ENCODE measurements at regions not wholly inside any gene's neighbourhood (a gene's known extent, or its start where the extent isn't known, plus 50 kb on each side); places are given as distances from the start of the nearest gene placed in this dataset.

- ATAC-seq (no peak), DNase-seq (ENCODE audit: low spot score) (no peak)
- 0 out of 2 replicates have a peak, but pooled peaks cover 3% of the 10 kb centered on the region for H3K9me3 Mint-ChIP-seq
- ChIA-PET POLR2A (no interaction called here), CTCF (no interaction called here)
- H3K4me1 Mint-ChIP-seq = no peaks in the 10 kb centered on the region
- TF ChIP-seq EMX1 (CRISPR knock-in tag; IDR thresholded peaks at IDR 0.05) = no peak
- no peak for TF ChIP-seq IRF2 (CRISPR knock-in tag; IDR thresholded peaks at IDR 0.05; ENCODE audit: borderline replicate concordance, low read depth)
- TF ChIP-seq, protein P1, sequence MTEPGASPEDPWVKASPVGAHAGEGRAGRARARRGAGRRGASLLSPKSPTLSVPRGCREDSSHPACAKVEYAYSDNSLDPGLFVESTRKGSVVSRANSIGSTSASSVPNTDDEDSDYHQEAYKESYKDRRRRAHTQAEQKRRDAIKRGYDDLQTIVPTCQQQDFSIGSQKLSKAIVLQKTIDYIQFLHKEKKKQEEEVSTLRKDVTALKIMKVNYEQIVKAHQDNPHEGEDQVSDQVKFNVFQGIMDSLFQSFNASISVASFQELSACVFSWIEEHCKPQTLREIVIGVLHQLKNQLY (CRISPR knock-in tag; IDR thresholded peaks at IDR 0.05) = no peak
- no peak for TF ChIP-seq MYBL2 (CRISPR knock-in tag; IDR thresholded peaks at IDR 0.05)
- no peak for TF ChIP-seq RELA (CRISPR knock-in tag; IDR thresholded peaks at IDR 0.05; ENCODE audit: borderline replicate concordance)
- TF ChIP-seq ZNF138 (CRISPR knock-in tag; conservative IDR thresholded peaks at IDR 0.05) = no peak
- TF ChIP-seq TCF7 (CRISPR knock-in tag; IDR thresholded peaks at IDR 0.05; ENCODE audit: low read depth) = no peak
- TF ChIP-seq ZNF423 (CRISPR knock-in tag; IDR thresholded peaks at IDR 0.05) = no peak
- TF ChIP-seq NR1H2 (CRISPR knock-in tag; IDR thresholded peaks at IDR 0.05) = no peak
- TF ChIP-seq ZNF121 (CRISPR knock-in tag; IDR thresholded peaks at IDR 0.05) = no peak
- TF ChIP-seq ELF4 (CRISPR knock-in tag; IDR thresholded peaks at IDR 0.05; ENCODE audit: low read depth) = no peak
- TF ChIP-seq ZNF416 (CRISPR knock-in tag; IDR thresholded peaks at IDR 0.05) = no peak
- TF ChIP-seq CBFB (CRISPR knock-in tag; IDR thresholded peaks at IDR 0.05; ENCODE audit: low read depth) = no peak
- no peak for TF ChIP-seq CREM (CRISPR knock-in tag; IDR thresholded peaks at IDR 0.05)
- TF ChIP-seq CREB1 (CRISPR knock-in tag; IDR thresholded peaks at IDR 0.05) = no peak
- TF ChIP-seq ZNF396 (CRISPR knock-in tag; IDR thresholded peaks at IDR 0.05; ENCODE audit: borderline replicate concordance) = no peak
- no peak for TF ChIP-seq TEAD1 (CRISPR knock-in tag; IDR thresholded peaks at IDR 0.05)
- TF ChIP-seq, protein P2, sequence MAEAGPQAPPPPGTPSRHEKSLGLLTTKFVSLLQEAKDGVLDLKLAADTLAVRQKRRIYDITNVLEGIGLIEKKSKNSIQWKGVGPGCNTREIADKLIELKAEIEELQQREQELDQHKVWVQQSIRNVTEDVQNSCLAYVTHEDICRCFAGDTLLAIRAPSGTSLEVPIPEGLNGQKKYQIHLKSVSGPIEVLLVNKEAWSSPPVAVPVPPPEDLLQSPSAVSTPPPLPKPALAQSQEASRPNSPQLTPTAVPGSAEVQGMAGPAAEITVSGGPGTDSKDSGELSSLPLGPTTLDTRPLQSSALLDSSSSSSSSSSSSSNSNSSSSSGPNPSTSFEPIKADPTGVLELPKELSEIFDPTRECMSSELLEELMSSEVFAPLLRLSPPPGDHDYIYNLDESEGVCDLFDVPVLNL (CRISPR knock-in tag; IDR thresholded peaks at IDR 0.05; ENCODE audit: borderline replicate concordance, low read depth) = no peak
- TF ChIP-seq RORB (CRISPR knock-in tag; IDR thresholded peaks at IDR 0.05) = no peak
- TF ChIP-seq GRHL2 (CRISPR knock-in tag; IDR thresholded peaks at IDR 0.05; ENCODE audit: insufficient replicate concordance, severe bottlenecking) = no peak
- no peaks in the 10 kb centered on the region for H3K36me3 Mint-ChIP-seq
- no peak overlapping the region for H3K27ac Mint-ChIP-seq
- no peaks in the 10 kb centered on the region for H3K27me3 Mint-ChIP-seq (ENCODE audit: low read depth)
- no peak overlapping the region for H3K4me3 Mint-ChIP-seq
Observed at GRCh38 chr16:79786389-79786788, 185.9 kb upstream of the MAF start.

DNA sequence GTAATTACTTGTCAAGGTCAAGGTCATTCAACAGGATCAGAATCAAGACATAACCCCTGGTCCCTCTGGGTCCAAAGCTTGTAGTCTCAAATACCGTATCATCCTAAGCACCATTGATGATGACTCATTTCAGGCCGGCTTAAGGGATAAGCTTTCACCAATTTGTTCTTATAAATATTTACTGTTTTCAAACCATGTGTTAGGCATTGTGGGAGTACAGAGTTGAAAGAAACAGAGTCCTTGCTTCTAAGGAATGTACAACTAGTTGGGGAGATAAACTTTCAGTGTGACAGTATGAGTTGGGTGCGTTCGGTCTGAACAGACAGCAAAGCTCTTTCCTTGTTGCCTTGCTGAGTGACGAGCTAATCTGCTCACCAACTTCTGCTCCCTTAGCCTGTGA, 183.5 kb upstream of the MAF start:
- ChIA-PET CTCF (no interaction called here), POLR2A (no interaction called here)
- no peaks in the 10 kb centered on the region for H3K27me3 Mint-ChIP-seq (ENCODE audit: low read depth)
- TF ChIP-seq FOXP1 (CRISPR knock-in tag; IDR thresholded peaks at IDR 0.05; ENCODE audit: borderline replicate concordance) = no peak
- TF ChIP-seq SMAD3 (CRISPR knock-in tag; IDR thresholded peaks at IDR 0.05; ENCODE audit: borderline replicate concordance) = no peak
- no peak for TF ChIP-seq CDX4 (CRISPR knock-in tag; IDR thresholded peaks at IDR 0.05; ENCODE audit: borderline replicate concordance)
- no peak for TF ChIP-seq USF2 (CRISPR knock-in tag; IDR thresholded peaks at IDR 0.05)
- no peak for ATAC-seq
- H3K4me1 Mint-ChIP-seq = peaks cover 5% of the 10 kb centered on the region; the same call in 1 of the 2 replicates
- 0 out of 2 replicates have a peak, but pooled peaks cover 3% of the 10 kb centered on the region for H3K9me3 Mint-ChIP-seq
- H3K4me3 Mint-ChIP-seq = no peak overlapping the region
- no peak overlapping the region for H3K27ac Mint-ChIP-seq
- no peaks in the 10 kb centered on the region for H3K36me3 Mint-ChIP-seq
- DNase-seq (ENCODE audit: low spot score) = no peak

All from WTC11 (cell line).